Endodermal cell (in vitro differentiated cells): ENCODE measurements at regions not wholly inside any gene's neighbourhood (a gene's known extent, or its start where the extent isn't known, plus 50 kb on each side); places are given as distances from the start of the nearest gene placed in this dataset.

ENCODE experiments used
- DNase-seq: peaks from one replicate; pipeline ENCODE4 v3.0.0-alpha.2; 2017
- H3K27ac ChIP-seq: 2 replicates; pipeline ENCODE4 v1.5.1; 2013; ENCODE audit warnings: mild to moderate bottlenecking, low read depth, low read length, moderate library complexity
- H3K27me3 ChIP-seq: 2 replicates; pipeline ENCODE4 v1.6.1; 2013; ENCODE audit warnings: mild to moderate bottlenecking, low read length, moderate library complexity; ENCODE audit not compliant: insufficient read depth, control insufficient read depth, poor library complexity, severe bottlenecking
- H3K36me3 ChIP-seq: 2 replicates; pipeline ENCODE4 v1.7.0; 2013; ENCODE audit warnings: mild to moderate bottlenecking, low read length, moderate library complexity; ENCODE audit not compliant: control insufficient read depth, insufficient read depth
- H3K4me1 ChIP-seq: one replicate; pipeline ENCODE4 v1.7.0; 2013; ENCODE audit warnings: low read length; ENCODE audit not compliant: control insufficient read depth, insufficient read depth
- H3K4me3 ChIP-seq: 2 replicates; pipeline ENCODE4 v1.5.1; 2013; ENCODE audit warnings: mild to moderate bottlenecking, low read length, moderate library complexity
- H3K9ac ChIP-seq: 2 replicates; pipeline ENCODE4 v1.6.1; 2013; ENCODE audit warnings: mild to moderate bottlenecking, low read length, moderate library complexity; ENCODE audit not compliant: poor library complexity, severe bottlenecking; ENCODE audit errors: extremely low read depth
- H3K9me3 ChIP-seq: 2 replicates; pipeline ENCODE4 v1.6.1; 2013; ENCODE audit warnings: mild to moderate bottlenecking, low read length, moderate library complexity; ENCODE audit not compliant: control insufficient read depth
- H3K27ac Mint-ChIP-seq: 2 replicates; pipeline ENCODE4 v1.8.0; 2020; ENCODE audit warnings: mixed read lengths
- H3K27me3 Mint-ChIP-seq: 2 replicates; pipeline ENCODE4 v1.8.0; 2021; ENCODE audit warnings: mild to moderate bottlenecking, mixed read lengths; ENCODE audit not compliant: insufficient read depth
- H3K36me3 Mint-ChIP-seq: 2 replicates; pipeline ENCODE4 v1.8.0; 2020; ENCODE audit warnings: low read depth, mixed read lengths
- H3K4me1 Mint-ChIP-seq: 2 replicates; pipeline ENCODE4 v1.8.0; 2020; ENCODE audit warnings: mixed read lengths
- H3K4me3 Mint-ChIP-seq: 2 replicates; pipeline ENCODE4 v1.8.0; 2020; ENCODE audit warnings: mild to moderate bottlenecking, moderate library complexity, mixed read lengths
- H3K9me3 Mint-ChIP-seq: 2 replicates; pipeline ENCODE4 v1.8.0; 2020; ENCODE audit warnings: mild to moderate bottlenecking, mixed read lengths
- WGBS, 2 experiments: methylation state at CpG; one replicate each; pipeline versions ENCODE4 v1.1.5 to v1.1.7; 2013; ENCODE audit warnings: missing lambda C conversion rate in 2 of 2, mixed read lengths in 1 of 2; ENCODE audit not compliant: insufficient coverage in 1 of 2, insufficient read length in 1 of 2; 5-methylcytosine and 5-hydroxymethylcytosine counted together
- TF ChIP-seq, protein P1 (sequence below): fragments of 200-600 bp; sonication (generic); conservative IDR thresholded peaks from 2 replicates; pipeline ENCODE4 v1.5.0; 2021; ENCODE audit warnings: antibody characterized with exemption, mild to moderate bottlenecking

DNA sequence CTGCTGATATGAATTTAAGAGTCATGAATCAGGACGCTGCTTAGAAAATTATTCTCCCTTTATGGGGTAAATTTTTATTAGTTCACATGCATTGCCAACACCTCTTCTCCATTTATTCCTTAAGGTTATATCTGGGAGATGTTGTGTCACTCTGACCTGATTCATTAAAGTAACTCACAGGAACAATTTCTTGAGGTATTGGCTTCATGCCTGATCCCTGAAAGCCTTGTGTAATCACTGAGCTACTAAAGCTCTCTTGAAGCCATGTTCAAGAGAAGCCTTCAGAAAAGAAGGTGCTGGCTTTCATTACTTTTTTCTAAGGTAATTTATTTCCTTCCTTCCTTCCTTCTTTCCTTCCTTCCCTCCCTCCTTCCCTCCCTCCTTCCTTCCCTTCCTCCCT is 420.6 kb downstream of the RAB38 start:
- no peak for DNase-seq
- H3K27ac Mint-ChIP-seq = no peak overlapping the region
- no peak overlapping the region for H3K4me3 Mint-ChIP-seq
- H3K9me3 ChIP-seq = no peaks in the 10 kb centered on the region
- H3K4me1 Mint-ChIP-seq = no peaks in the 10 kb centered on the region
- no peak overlapping the region for H3K9ac ChIP-seq
- H3K4me3 ChIP-seq = no peak overlapping the region
- no CpG with 5 or more reads among the region's 1 CpG for WGBS, 2 experiments
- no peaks in the 10 kb centered on the region for H3K27me3 ChIP-seq
- no peaks in the 10 kb centered on the region for H3K36me3 Mint-ChIP-seq
- no peaks in the 10 kb centered on the region for H3K36me3 ChIP-seq
- H3K9me3 Mint-ChIP-seq = peaks cover 2% of the 10 kb centered on the region
- no peaks in the 10 kb centered on the region for H3K4me1 ChIP-seq
- TF ChIP-seq, protein P1, sequence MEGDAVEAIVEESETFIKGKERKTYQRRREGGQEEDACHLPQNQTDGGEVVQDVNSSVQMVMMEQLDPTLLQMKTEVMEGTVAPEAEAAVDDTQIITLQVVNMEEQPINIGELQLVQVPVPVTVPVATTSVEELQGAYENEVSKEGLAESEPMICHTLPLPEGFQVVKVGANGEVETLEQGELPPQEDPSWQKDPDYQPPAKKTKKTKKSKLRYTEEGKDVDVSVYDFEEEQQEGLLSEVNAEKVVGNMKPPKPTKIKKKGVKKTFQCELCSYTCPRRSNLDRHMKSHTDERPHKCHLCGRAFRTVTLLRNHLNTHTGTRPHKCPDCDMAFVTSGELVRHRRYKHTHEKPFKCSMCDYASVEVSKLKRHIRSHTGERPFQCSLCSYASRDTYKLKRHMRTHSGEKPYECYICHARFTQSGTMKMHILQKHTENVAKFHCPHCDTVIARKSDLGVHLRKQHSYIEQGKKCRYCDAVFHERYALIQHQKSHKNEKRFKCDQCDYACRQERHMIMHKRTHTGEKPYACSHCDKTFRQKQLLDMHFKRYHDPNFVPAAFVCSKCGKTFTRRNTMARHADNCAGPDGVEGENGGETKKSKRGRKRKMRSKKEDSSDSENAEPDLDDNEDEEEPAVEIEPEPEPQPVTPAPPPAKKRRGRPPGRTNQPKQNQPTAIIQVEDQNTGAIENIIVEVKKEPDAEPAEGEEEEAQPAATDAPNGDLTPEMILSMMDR = no peak
- no peaks in the 10 kb centered on the region for H3K27me3 Mint-ChIP-seq
- no peak overlapping the region for H3K27ac ChIP-seq

GRCh38 chr11:87753143-87753542 is 422.1 kb downstream of the RAB38 start:
- Histone ChIP-seq H3K9ac (no peak overlapping the region), H3K9me3 (no peaks in the 10 kb centered on the region), H3K4me1 (no peaks in the 10 kb centered on the region), H3K27ac (no peak overlapping the region), H3K27me3 (no peaks in the 10 kb centered on the region), H3K4me3 (no peak overlapping the region), H3K36me3 (no peaks in the 10 kb centered on the region)
- Mint-ChIP-seq H3K4me1 (no peaks in the 10 kb centered on the region), H3K36me3 (no peaks in the 10 kb centered on the region), H3K27me3 (no peaks in the 10 kb centered on the region), H3K27ac (no peak overlapping the region), H3K9me3 (no peaks in the 10 kb centered on the region), H3K4me3 (no peak overlapping the region)
- DNase-seq = no peak
- WGBS, 2 experiments = 88% methylated on average over 1 of the region's 2 CpGs; no CpG with 5 or more reads in 1 of the 2 experiments
- TF ChIP-seq, protein P1 = no peak

- TF ChIP-seq, protein P1 = peak; percentile 82
- Histone ChIP-seq H3K36me3 (no peaks in the 10 kb centered on the region), H3K4me1 (no peaks in the 10 kb centered on the region), H3K9me3 (no peaks in the 10 kb centered on the region), H3K4me3 (no peak overlapping the region), H3K27me3 (no peaks in the 10 kb centered on the region), H3K27ac (no peak overlapping the region), H3K9ac (no peak overlapping the region)
- no peaks in the 10 kb centered on the region for H3K27me3 Mint-ChIP-seq
- no peaks in the 10 kb centered on the region for H3K36me3 Mint-ChIP-seq
- H3K27ac Mint-ChIP-seq = no peak overlapping the region
- peak; percentile 68 for DNase-seq
- no peaks in the 10 kb centered on the region for H3K9me3 Mint-ChIP-seq
- WGBS, 2 experiments = 28 to 56% methylated on average over 2 of the region's 2 CpGs
- H3K4me3 Mint-ChIP-seq = no peak overlapping the region
- H3K4me1 Mint-ChIP-seq = no peaks in the 10 kb centered on the region
Measured at GRCh38 chr11:87743007-87743406, 432.2 kb downstream of the RAB38 start.
